HEK293T (cell line): ENCODE measurements at regions not wholly inside any gene's neighbourhood (a gene's known extent, or its start where the extent isn't known, plus 50 kb on each side); places are given as distances from the start of the nearest gene placed in this dataset.

Source experiments
- BHLHE40 ChIP-seq: fragments of 450-650 bp; IDR thresholded peaks from 2 replicates; pipeline ENCODE4 v1.6.1; 2016; ENCODE audit warnings: mild to moderate bottlenecking, moderate library complexity, borderline replicate concordance
- CTBP1 ChIP-seq: fragments of 450-650 bp; IDR thresholded peaks from 2 replicates; pipeline ENCODE4 v1.6.1; 2016; ENCODE audit warnings: borderline replicate concordance
- FOXA1 ChIP-seq: fragments of 450-650 bp; IDR thresholded peaks from 2 replicates; pipeline ENCODE4 v1.6.1; 2016; ENCODE audit warnings: mild to moderate bottlenecking
- FOXK2 ChIP-seq: fragments of 450-650 bp; IDR thresholded peaks from 2 replicates; pipeline ENCODE4 v1.6.1; 2016; ENCODE audit warnings: mild to moderate bottlenecking
- FOXM1 ChIP-seq: fragments of 450-650 bp; IDR thresholded peaks from 2 replicates; pipeline ENCODE4 v1.6.1; 2017; ENCODE audit warnings: mild to moderate bottlenecking, borderline replicate concordance
- NFRKB ChIP-seq: fragments of 450-650 bp; IDR thresholded peaks from 2 replicates; pipeline ENCODE4 v1.6.1; 2016; ENCODE audit warnings: mild to moderate bottlenecking, moderate library complexity
- SP1 ChIP-seq: fragments of 450-650 bp; IDR thresholded peaks from 2 replicates; pipeline ENCODE4 v1.6.1; 2017
- SUZ12 ChIP-seq: fragments of 450-650 bp; IDR thresholded peaks from 2 replicates; pipeline ENCODE4 v1.6.1; 2016; ENCODE audit warnings: mild to moderate bottlenecking
- TARDBP ChIP-seq: fragments of 450-650 bp; IDR thresholded peaks from 2 replicates; pipeline ENCODE4 v1.6.1; 2016
- TF ChIP-seq, protein P1 (sequence below): fragments of 450-650 bp; IDR thresholded peaks from 2 replicates; pipeline ENCODE4 v1.6.1; 2016

DNA sequence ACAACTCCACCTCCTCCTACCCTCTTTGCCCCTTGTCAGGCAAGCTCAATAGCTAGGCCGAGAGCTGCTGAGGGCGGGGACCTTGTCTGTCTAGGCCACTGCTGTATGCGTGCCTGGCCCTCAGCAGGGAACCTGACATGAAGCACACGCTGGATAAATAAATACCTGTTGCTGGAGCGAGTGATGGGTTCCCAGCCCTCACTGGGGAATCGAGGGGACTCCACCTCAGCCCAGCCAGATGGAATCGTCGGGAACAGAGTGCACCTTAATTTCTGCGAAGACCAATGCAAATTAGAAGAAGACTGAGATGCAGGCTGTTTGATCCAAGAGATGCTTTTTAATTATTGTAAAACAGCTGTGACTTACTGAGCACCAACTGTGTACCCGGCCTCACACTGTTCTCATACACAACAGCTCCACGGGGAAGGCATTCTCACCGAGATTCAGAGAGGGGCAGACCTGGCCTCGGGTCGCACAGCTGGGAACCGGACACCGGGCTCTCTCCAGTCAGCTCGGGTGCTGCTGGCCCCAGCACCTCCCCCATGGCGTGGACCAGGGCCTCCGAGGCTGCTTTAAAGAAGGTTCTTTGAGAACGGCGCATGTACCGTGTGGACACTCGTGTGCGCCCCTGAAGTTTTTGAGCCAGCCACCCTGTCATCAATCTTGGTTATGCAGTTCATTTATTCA lies 109.7 kb upstream of the IER5L start:
- TF ChIP-seq FOXM1 (no peak), TARDBP (no peak), CTBP1 (no peak), SUZ12 (no peak), NFRKB (no peak), BHLHE40 (no peak), SP1 (no peak), FOXA1 (no peak), FOXK2 (no peak)
- TF ChIP-seq, protein P1, sequence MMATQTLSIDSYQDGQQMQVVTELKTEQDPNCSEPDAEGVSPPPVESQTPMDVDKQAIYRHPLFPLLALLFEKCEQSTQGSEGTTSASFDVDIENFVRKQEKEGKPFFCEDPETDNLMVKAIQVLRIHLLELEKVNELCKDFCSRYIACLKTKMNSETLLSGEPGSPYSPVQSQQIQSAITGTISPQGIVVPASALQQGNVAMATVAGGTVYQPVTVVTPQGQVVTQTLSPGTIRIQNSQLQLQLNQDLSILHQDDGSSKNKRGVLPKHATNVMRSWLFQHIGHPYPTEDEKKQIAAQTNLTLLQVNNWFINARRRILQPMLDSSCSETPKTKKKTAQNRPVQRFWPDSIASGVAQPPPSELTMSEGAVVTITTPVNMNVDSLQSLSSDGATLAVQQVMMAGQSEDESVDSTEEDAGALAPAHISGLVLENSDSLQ: no peak
